ENCODE measurements at regions not wholly inside any gene's neighbourhood (a gene's known extent, or its start where the extent isn't known, plus 50 kb on each side); places are given as distances from the start of the nearest gene placed in this dataset.
A peak's percentile ranks its signal among the peaks of the same experiment; 100 is the strongest.
"Not testable (repeated sequence)": the region's sequence is repeated elsewhere in the genome, so short reads cannot be mapped to it uniquely, and the experiment has no call there.

DNA sequence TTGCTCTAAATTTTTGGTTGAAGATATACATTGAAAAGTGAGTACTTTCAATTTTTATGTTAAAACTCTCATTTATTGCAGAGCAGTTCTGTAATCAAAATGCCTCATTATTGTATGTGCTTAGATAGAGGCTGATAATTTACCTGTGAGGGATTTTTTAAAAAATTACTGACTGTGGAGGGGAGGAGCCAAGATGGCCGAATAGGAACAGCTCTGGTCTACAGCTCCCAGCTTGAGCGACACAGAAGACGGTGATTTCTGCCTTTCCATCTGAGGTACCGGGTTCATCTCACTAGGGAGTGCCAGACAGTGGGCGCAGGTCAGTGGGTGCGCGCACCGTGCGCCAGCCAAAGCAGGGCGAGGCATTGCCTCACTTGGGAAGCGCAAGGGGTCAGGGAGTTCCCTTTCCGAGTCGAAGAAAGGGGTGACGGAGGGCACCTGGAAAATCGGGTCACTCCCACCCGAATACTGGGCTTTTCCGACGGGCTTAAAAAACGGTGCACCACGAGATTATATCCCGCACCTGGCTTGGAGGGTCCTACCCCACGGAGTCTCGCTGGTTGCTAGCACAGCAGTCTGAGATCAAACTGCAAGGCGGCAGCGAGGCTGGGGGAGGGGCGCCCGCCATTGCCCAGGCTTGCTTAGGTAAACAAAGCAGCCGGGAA lies 89.4 kb downstream of the DDX11 start:
- H3K4me1 ChIP-seq (ENCODE audit: insufficient read depth, low read length, poor library complexity, severe bottlenecking); H3K27me3 ChIP-seq (replicated peaks; ENCODE audit: insufficient read depth, low read depth, low read length, poor library complexity); H3K9me3 ChIP-seq (ENCODE audit: low read depth, low read length, poor library complexity, severe bottlenecking); BruUV-seq (replicated peaks); H3K27ac ChIP-seq (ENCODE audit: low read depth, low read length, poor library complexity, severe bottlenecking); DNase-seq (ENCODE audit: low spot score); H3K4me3 ChIP-seq (ENCODE audit: low read depth, low read length, poor library complexity, severe bottlenecking); POLR2A ChIA-PET (ENCODE audit: low non-redundant PET); CTCF ChIA-PET; H3K36me3 ChIP-seq (ENCODE audit: insufficient read depth, low read length, poor library complexity, severe bottlenecking); intact Hi-C loops (cut with micrococcal nuclease; ENCODE audit: unreplicated experiment): not testable (repeated sequence)

DNA sequence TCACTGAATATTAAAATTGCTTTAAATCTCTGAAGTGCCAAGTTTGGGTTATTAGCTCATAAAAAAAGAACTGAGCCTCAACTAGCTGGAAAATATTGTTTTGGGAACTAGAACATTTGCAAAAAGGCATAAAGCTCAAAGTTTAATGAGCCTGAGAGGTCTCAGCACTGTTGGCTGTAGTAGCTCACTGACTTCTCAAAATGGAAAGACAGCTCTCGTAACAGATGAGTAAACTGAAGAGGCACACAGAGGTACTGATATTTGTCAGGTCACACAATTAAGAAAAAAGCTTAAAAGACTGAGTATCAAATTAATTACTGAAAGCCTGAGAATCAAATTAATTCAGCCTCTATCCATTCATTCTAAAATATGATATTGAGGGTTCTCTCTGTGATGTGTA lies 100.6 kb downstream of the DDX11 start:
- H3K27me3 ChIP-seq (replicated peaks; ENCODE audit: insufficient read depth, low read depth, low read length, poor library complexity); H3K9me3 ChIP-seq (ENCODE audit: low read depth, low read length, poor library complexity, severe bottlenecking); H3K4me1 ChIP-seq (ENCODE audit: insufficient read depth, low read length, poor library complexity, severe bottlenecking); BruUV-seq (replicated peaks); DNase-seq (ENCODE audit: low spot score); H3K36me3 ChIP-seq (ENCODE audit: insufficient read depth, low read length, poor library complexity, severe bottlenecking); intact Hi-C loops (cut with micrococcal nuclease; ENCODE audit: unreplicated experiment); POLR2A ChIA-PET (ENCODE audit: low non-redundant PET); CTCF ChIA-PET; H3K27ac ChIP-seq (ENCODE audit: low read depth, low read length, poor library complexity, severe bottlenecking); H3K4me3 ChIP-seq (ENCODE audit: low read depth, low read length, poor library complexity, severe bottlenecking): not testable (repeated sequence)

DNA sequence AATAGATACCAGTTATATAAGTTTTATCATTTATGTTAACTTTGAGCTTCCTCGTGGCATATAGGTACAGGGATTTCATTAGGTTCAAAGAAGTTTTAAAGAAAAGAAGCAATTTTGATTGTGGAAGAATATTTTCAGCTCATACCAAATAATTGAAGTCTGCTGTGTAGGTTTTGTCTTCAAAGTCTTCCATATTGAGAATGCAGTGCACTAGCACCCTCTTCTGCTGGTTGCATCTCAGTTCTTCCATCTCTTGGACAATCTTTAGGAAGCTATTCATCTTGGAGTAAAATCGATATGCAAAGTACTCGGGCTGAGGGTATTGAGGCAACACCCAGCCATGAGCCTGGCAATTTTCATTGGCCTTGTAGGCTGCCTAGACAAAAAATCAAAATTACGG lies 103.9 kb downstream of the DDX11 start:
- H3K27ac ChIP-seq (ENCODE audit: low read depth, low read length, poor library complexity, severe bottlenecking); H3K9me3 ChIP-seq (ENCODE audit: low read depth, low read length, poor library complexity, severe bottlenecking); H3K4me3 ChIP-seq (ENCODE audit: low read depth, low read length, poor library complexity, severe bottlenecking); DNase-seq (ENCODE audit: low spot score); H3K36me3 ChIP-seq (ENCODE audit: insufficient read depth, low read length, poor library complexity, severe bottlenecking); CTCF ChIA-PET; BruUV-seq (replicated peaks); H3K27me3 ChIP-seq (replicated peaks; ENCODE audit: insufficient read depth, low read depth, low read length, poor library complexity); H3K4me1 ChIP-seq (ENCODE audit: insufficient read depth, low read length, poor library complexity, severe bottlenecking); POLR2A ChIA-PET (ENCODE audit: low non-redundant PET): not testable (repeated sequence)
- TF ChIP-seq, protein P1, sequence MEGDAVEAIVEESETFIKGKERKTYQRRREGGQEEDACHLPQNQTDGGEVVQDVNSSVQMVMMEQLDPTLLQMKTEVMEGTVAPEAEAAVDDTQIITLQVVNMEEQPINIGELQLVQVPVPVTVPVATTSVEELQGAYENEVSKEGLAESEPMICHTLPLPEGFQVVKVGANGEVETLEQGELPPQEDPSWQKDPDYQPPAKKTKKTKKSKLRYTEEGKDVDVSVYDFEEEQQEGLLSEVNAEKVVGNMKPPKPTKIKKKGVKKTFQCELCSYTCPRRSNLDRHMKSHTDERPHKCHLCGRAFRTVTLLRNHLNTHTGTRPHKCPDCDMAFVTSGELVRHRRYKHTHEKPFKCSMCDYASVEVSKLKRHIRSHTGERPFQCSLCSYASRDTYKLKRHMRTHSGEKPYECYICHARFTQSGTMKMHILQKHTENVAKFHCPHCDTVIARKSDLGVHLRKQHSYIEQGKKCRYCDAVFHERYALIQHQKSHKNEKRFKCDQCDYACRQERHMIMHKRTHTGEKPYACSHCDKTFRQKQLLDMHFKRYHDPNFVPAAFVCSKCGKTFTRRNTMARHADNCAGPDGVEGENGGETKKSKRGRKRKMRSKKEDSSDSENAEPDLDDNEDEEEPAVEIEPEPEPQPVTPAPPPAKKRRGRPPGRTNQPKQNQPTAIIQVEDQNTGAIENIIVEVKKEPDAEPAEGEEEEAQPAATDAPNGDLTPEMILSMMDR (conservative IDR thresholded peaks at IDR 0.05; ENCODE audit: low read depth, low read length), result peak; percentile 23; the same call in 1 of the 2 replicates
- intact Hi-C loops (cut with micrococcal nuclease; ENCODE audit: unreplicated experiment), result loop anchor here (5.0 kb wide), 1 partner anchor 325 kb away; no protein-coding TSS in a partner anchor

DNA sequence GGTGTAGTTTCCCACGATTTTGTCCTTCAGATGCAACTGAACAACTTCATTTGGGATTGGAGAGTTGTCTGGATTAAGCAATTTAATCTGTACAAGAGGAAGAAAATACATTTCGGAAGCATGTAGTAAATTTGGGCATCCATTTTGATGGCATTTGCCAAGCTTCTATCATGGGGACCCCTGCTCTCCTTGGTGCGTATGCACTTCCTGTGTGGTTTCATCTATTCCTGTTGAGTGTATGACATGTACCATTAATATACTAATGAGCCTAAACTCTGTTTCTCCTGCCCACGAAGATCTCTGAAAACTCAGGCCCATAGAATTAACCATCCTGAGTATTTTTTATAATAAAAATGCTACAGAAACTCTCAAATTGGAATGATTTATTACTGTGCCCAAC lies 105.2 kb downstream of the DDX11 start:
- H3K4me3 ChIP-seq (ENCODE audit: low read depth, low read length, poor library complexity, severe bottlenecking); BruUV-seq (replicated peaks); H3K27me3 ChIP-seq (replicated peaks; ENCODE audit: insufficient read depth, low read depth, low read length, poor library complexity); H3K36me3 ChIP-seq (ENCODE audit: insufficient read depth, low read length, poor library complexity, severe bottlenecking); H3K27ac ChIP-seq (ENCODE audit: low read depth, low read length, poor library complexity, severe bottlenecking); POLR2A ChIA-PET (ENCODE audit: low non-redundant PET); H3K4me1 ChIP-seq (ENCODE audit: insufficient read depth, low read length, poor library complexity, severe bottlenecking); CTCF ChIA-PET; H3K9me3 ChIP-seq (ENCODE audit: low read depth, low read length, poor library complexity, severe bottlenecking): not testable (repeated sequence)
- intact Hi-C loops (cut with micrococcal nuclease; ENCODE audit: unreplicated experiment), result loop anchor here (5.0 kb wide), 1 partner anchor 327 kb away; no protein-coding TSS in a partner anchor
- DNase-seq (ENCODE audit: low spot score), result peak; percentile 21

DNA sequence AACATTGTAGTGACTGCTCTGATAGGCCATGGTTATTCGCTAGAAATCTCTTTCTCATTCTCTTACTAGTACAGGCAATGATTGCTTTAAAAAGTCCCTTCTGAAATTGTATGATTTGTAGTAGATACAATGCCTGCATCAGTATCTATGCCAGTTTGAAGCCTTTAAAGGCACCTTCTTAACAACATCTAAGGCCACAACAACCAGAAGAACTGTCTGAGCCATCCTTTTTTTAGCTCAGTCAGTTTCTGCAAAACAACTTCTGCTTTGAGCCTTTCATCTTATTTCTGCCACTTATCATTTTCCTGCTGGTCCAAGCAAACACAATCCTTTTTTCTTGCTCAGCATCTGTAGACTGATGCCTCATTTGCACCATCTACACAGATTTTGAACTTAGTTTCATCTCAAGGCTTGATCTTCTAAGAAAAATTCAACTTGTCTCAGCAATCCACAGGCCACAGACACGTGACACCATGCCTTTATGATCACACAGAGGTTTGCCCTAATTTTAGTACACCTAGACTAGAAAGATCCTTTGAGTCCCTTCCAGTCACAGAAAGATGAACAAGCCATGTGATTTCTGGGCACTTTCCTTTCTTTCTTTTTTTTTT lies 106.1 kb downstream of the DDX11 start:
- BruUV-seq (replicated peaks); POLR2A ChIA-PET (ENCODE audit: low non-redundant PET); H3K27ac ChIP-seq (ENCODE audit: low read depth, low read length, poor library complexity, severe bottlenecking); H3K27me3 ChIP-seq (replicated peaks; ENCODE audit: insufficient read depth, low read depth, low read length, poor library complexity); DNase-seq (ENCODE audit: low spot score); H3K36me3 ChIP-seq (ENCODE audit: insufficient read depth, low read length, poor library complexity, severe bottlenecking); H3K4me1 ChIP-seq (ENCODE audit: insufficient read depth, low read length, poor library complexity, severe bottlenecking); CTCF ChIA-PET; H3K4me3 ChIP-seq (ENCODE audit: low read depth, low read length, poor library complexity, severe bottlenecking); H3K9me3 ChIP-seq (ENCODE audit: low read depth, low read length, poor library complexity, severe bottlenecking): not testable (repeated sequence)
- intact Hi-C loops (cut with micrococcal nuclease; ENCODE audit: unreplicated experiment), result loop anchor here (5.0 kb wide), 1 partner anchor 327 kb away; no protein-coding TSS in a partner anchor

DNA sequence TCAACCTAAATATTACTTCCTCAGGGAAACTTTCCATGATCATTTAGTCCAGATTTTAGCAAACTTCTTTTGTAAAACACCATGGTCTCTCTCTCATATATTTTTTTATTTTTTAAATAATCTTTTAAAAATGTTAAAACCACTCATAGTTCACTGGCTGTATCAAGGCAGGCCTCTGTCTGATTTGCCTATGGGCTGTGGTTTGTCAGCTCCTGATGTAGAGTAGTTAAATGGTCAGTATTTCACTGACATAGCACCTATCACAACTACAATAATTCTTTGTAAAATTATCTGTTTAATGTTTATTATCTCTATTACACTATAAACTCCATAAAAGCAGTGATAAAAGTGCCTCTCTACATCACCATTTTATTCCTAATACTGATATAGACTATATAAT lies 108.9 kb downstream of the DDX11 start:
- BruUV-seq (replicated peaks); intact Hi-C loops (cut with micrococcal nuclease; ENCODE audit: unreplicated experiment); H3K27me3 ChIP-seq (replicated peaks; ENCODE audit: insufficient read depth, low read depth, low read length, poor library complexity); CTCF ChIA-PET; DNase-seq (ENCODE audit: low spot score); POLR2A ChIA-PET (ENCODE audit: low non-redundant PET); H3K4me1 ChIP-seq (ENCODE audit: insufficient read depth, low read length, poor library complexity, severe bottlenecking); H3K36me3 ChIP-seq (ENCODE audit: insufficient read depth, low read length, poor library complexity, severe bottlenecking); H3K27ac ChIP-seq (ENCODE audit: low read depth, low read length, poor library complexity, severe bottlenecking); H3K4me3 ChIP-seq (ENCODE audit: low read depth, low read length, poor library complexity, severe bottlenecking); H3K9me3 ChIP-seq (ENCODE audit: low read depth, low read length, poor library complexity, severe bottlenecking): not testable (repeated sequence)

DNA sequence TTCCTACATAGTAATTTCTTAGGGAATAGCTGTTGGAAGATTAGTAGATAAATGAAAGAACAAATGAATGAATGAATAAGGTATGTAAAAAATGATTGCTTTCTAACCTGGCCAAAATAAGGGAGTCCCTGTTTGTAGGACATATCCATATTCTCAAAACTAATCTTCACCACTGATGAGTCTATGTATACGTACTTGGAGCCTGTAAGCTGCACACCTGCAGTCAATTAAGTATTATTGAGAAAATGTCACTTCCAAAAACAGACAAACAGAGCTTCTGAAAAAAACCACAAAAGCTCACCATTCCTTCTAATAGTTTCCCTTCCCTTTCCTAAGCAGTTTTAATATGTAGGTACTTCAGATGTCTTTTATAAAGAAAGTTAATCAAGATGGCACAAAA lies 109.4 kb downstream of the DDX11 start:
- H3K27me3 ChIP-seq (replicated peaks; ENCODE audit: insufficient read depth, low read depth, low read length, poor library complexity); H3K4me3 ChIP-seq (ENCODE audit: low read depth, low read length, poor library complexity, severe bottlenecking); H3K36me3 ChIP-seq (ENCODE audit: insufficient read depth, low read length, poor library complexity, severe bottlenecking); CTCF ChIA-PET; intact Hi-C loops (cut with micrococcal nuclease; ENCODE audit: unreplicated experiment); DNase-seq (ENCODE audit: low spot score); H3K9me3 ChIP-seq (ENCODE audit: low read depth, low read length, poor library complexity, severe bottlenecking); H3K27ac ChIP-seq (ENCODE audit: low read depth, low read length, poor library complexity, severe bottlenecking); H3K4me1 ChIP-seq (ENCODE audit: insufficient read depth, low read length, poor library complexity, severe bottlenecking); BruUV-seq (replicated peaks); POLR2A ChIA-PET (ENCODE audit: low non-redundant PET): not testable (repeated sequence)
